Bronchial epithelial cell (primary cell): ENCODE measurements at regions not wholly inside any gene's neighbourhood (a gene's known extent, or its start where the extent isn't known, plus 50 kb on each side); places are given as distances from the start of the nearest gene placed in this dataset.

Experiments
- DNase-seq: peaks from one replicate; pipeline ENCODE4 v3.0.0-alpha.2; 2010; ENCODE audit warnings: low read depth
- FAIRE-seq: peaks from 2 replicates; lab custom pipeline; 2011; peaks lifted over from hg19 to GRCh38; lab: Jason Lieb, UNC
- H3K27me3 ChIP-seq: 2 replicates; pipeline ENCODE4 v1.5.1; 2011; ENCODE audit warnings: low read length; ENCODE audit not compliant: control insufficient read depth, insufficient read depth
- H3K36me3 ChIP-seq: 2 replicates; pipeline ENCODE4 v1.5.1; 2011; ENCODE audit warnings: low read length; ENCODE audit not compliant: control insufficient read depth, insufficient read depth
- H3K4me3 ChIP-seq: 2 replicates; pipeline ENCODE4 v1.5.1; 2011; ENCODE audit warnings: mild to moderate bottlenecking, low read depth, low read length, control low read depth
- TF ChIP-seq, protein P1 (sequence below): IDR thresholded peaks from 2 replicates; pipeline ENCODE4 v1.5.1; 2011; ENCODE audit warnings: mild to moderate bottlenecking, moderate library complexity, low read length, control low read depth, inconsistent platforms; ENCODE audit not compliant: insufficient read depth, severe bottlenecking

DNA sequence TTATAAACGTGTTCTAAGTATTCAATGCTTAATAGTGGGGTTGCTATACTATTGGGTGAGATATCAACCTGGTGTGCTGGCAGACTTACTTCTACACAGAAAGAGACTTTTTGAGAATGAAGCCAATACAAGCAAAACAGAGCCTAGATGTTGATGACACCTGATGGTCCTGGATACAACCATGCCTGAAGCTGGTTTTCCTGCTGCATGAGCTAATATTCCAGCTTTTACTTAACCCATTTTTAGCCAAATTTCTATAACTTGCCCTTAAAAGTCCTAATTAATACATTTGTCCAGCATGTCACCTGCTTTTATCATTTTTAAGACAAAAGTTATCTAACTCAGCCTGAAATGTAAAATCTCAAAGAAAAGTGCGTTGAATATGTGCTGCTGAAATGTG lies 86.2 kb downstream of the PFDN4 start:
- Histone ChIP-seq H3K4me3 (no peak overlapping the region), H3K36me3 (no peaks in the 10 kb centered on the region), H3K27me3 (no peaks in the 10 kb centered on the region)
- TF ChIP-seq, protein P1, sequence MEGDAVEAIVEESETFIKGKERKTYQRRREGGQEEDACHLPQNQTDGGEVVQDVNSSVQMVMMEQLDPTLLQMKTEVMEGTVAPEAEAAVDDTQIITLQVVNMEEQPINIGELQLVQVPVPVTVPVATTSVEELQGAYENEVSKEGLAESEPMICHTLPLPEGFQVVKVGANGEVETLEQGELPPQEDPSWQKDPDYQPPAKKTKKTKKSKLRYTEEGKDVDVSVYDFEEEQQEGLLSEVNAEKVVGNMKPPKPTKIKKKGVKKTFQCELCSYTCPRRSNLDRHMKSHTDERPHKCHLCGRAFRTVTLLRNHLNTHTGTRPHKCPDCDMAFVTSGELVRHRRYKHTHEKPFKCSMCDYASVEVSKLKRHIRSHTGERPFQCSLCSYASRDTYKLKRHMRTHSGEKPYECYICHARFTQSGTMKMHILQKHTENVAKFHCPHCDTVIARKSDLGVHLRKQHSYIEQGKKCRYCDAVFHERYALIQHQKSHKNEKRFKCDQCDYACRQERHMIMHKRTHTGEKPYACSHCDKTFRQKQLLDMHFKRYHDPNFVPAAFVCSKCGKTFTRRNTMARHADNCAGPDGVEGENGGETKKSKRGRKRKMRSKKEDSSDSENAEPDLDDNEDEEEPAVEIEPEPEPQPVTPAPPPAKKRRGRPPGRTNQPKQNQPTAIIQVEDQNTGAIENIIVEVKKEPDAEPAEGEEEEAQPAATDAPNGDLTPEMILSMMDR, result no peak
- DNase-seq (no peak), FAIRE-seq (no peak)

DNA sequence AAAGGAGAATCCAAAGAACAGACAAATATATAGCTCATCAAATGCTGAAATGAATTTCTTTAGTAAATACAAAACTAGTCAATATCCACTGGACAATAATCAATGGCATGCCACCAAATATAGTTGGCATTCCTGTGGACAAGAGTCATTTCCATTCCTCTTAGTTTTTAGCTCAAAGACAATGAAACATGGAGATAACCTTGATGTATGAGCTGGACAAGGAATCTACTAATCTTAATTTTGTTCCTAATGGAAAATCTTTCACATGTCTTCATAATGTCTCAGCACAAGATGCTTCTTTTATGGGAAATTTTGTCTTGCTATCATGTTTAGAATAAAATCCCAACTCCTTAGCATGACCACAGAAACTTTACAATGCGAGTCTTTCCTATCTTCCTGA lies 87.8 kb downstream of the PFDN4 start:
- no peaks in the 10 kb centered on the region for H3K36me3 ChIP-seq
- TF ChIP-seq, protein P1, result no peak
- H3K27me3 ChIP-seq, result no peaks in the 10 kb centered on the region
- FAIRE-seq (no peak), DNase-seq (no peak)
- no peak overlapping the region for H3K4me3 ChIP-seq

DNA sequence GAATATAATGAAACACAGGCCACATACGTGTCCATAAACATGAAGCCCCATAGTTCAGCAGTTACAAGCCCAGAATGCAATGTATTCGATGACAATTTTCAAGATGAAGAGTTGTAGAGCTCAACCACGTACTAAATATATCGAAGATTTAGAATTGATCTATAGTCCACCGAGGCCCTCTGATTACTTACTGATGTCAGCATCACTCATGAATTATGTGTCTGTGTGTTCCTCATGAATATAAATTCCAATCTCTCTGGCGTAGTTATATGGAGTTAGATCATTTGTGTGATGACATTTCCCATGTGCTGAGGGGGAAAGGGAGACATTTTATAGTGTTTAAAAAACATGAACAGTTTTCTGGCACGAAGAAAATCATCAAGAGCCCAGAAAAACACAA lies 97.5 kb downstream of the PFDN4 start:
- DNase-seq (no peak), FAIRE-seq (no peak)
- TF ChIP-seq, protein P1, result no peak
- Histone ChIP-seq H3K36me3 (no peaks in the 10 kb centered on the region), H3K4me3 (no peak overlapping the region), H3K27me3 (no peaks in the 10 kb centered on the region)

DNA sequence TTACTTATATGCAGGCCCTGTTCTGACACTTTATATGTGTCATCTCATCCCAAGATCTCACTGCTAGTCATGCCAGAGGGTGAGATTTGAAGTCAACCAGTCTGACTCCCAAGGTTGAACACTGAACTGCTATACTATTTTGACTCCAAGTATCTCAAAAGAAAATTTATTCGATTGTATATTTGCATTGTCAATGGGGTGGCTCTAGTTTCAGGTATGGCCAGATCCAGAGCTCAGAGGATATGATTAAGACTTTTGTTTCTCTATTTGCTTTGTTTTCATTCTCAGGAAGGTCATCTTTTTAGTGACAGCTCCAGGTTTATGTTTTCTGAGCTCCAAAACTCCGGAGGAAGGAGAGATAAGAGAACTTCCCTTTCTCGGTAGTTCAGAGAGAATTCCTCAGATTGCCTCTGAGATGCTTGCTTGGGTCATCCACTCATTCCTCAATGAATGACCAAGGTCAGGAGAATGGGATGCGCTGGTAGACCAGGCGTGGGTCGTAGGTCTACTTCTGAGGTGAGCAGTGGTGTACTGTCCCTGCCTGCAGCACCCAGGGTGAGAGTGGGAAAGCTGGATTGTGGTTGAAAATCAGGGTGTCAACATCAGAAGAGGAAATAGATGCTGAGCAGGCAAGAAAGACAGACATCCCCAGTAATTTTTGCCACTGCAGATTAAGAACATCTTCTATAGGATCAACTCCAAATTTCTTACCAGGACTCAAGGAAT lies 99.3 kb downstream of the PFDN4 start:
- no peaks in the 10 kb centered on the region for H3K36me3 ChIP-seq
- TF ChIP-seq, protein P1, result no peak
- no peak overlapping the region for H3K4me3 ChIP-seq
- H3K27me3 ChIP-seq, result no peaks in the 10 kb centered on the region
- FAIRE-seq (no peak), DNase-seq (no peak)

DNA sequence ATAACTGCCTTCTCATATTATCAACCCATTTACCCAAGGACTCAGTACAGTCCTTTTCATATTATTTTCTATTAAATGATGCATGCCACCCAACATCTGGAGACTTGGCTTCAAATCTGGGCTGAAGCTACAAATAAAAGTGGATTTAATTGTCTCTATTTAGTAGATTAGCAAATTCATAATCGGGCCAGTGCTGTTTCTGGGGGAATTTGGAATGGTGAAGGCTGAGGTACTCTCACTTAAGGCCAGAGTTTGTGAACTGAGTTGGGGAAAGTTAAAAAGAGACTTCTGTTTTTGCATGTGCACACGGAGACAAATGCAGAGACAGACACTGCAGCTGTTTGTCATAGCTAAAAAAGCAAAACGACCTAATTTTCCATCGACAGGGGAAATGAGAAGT lies 100.9 kb downstream of the PFDN4 start:
- FAIRE-seq, result no peak
- no peak for DNase-seq
- Histone ChIP-seq H3K4me3 (no peak overlapping the region), H3K27me3 (no peaks in the 10 kb centered on the region), H3K36me3 (no peaks in the 10 kb centered on the region)
- TF ChIP-seq, protein P1, result no peak

DNA sequence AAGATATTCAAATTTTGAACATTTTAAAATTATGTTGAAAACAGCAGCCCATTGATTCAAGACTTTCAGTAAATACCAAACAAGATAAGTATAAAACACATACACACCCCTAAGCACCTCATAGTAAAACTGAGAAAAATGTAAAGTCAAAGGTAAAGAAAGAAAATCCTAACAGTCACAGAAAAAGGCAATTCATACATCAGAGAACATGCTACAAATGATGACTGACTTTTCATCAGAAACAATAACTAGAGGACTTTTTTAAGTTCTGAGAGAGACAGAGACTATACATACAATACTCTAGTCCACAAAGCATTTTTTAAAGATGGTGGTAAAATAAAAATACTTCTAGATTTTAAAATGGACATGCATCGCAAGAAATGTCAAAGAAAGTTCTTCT lies 111.0 kb downstream of the PFDN4 start:
- TF ChIP-seq, protein P1, result no peak
- no peaks in the 10 kb centered on the region for H3K36me3 ChIP-seq
- H3K27me3 ChIP-seq, result no peaks in the 10 kb centered on the region

More for the DNA sequence above, 111.0 kb downstream of the PFDN4 start:
- FAIRE-seq, result no peak
- H3K4me3 ChIP-seq, result no peak overlapping the region
- no peak for DNase-seq
